ENCODE measurements at regions not wholly inside any gene's neighbourhood (a gene's known extent, or its start where the extent isn't known, plus 50 kb on each side); places are given as distances from the start of the nearest gene placed in this dataset.

- DNase-seq (ENCODE audit: low read depth in 2 of 2) = no peak
- no peak for TF ChIP-seq CTCF (IDR thresholded peaks at IDR 0.05; ENCODE audit: low read depth, low read length)
Measured at GRCh38 chr3:31305340-31305739, 227.4 kb upstream of the STT3B start.

GRCh38 chr3:31307131-31307785 lies 225.5 kb upstream of the STT3B start:
- peak; percentile 37 to 40 for DNase-seq (ENCODE audit: low read depth in 2 of 2)
- no peak for TF ChIP-seq CTCF (IDR thresholded peaks at IDR 0.05; ENCODE audit: low read depth, low read length)

More at GRCh38 chr3:31305340-31305739, 227.4 kb upstream of the STT3B start:
- H3K4me3 ChIP-seq (replicated peaks in 1 of 2; ENCODE audit: low read depth in 2 of 2, low read length in 2 of 2) = no peak overlapping the region

DNA sequence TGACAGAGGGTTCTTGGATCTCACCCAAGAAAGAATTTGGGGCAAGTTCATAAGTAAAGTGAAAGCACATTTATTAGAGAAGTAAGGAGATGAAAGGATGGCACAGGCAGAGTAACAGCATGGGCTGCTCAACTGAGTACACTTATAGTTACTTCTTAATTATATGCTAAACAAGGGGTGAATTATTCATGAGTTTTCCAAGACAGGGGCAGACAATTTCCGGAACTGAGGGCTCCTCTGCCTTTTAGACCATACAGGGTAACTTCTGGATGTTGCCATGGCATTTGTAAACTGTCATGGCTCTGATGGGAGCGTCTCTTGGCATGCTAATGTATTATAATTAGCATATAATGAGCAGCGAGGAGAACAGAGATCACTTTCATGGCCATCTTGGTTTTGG lies 221.2 kb upstream of the STT3B start:
- H3K4me3 ChIP-seq (replicated peaks in 1 of 2; ENCODE audit: low read depth in 2 of 2, low read length in 2 of 2) = no peak overlapping the region
- TF ChIP-seq CTCF (IDR thresholded peaks at IDR 0.05; ENCODE audit: low read depth, low read length) = no peak
- no peak for DNase-seq (ENCODE audit: low read depth in 2 of 2)

More at GRCh38 chr3:31307131-31307785, 225.5 kb upstream of the STT3B start:
- H3K4me3 ChIP-seq (replicated peaks in 1 of 2; ENCODE audit: low read depth in 2 of 2, low read length in 2 of 2) = no peak overlapping the region

GRCh38 chr3:31312400-31312799 lies 220.3 kb upstream of the STT3B start:
- peak; percentile 33 to 74 for DNase-seq (ENCODE audit: low read depth in 2 of 2)
- H3K4me3 ChIP-seq (replicated peaks in 1 of 2; ENCODE audit: low read depth in 2 of 2, low read length in 2 of 2) = no peak overlapping the region
- no peak for TF ChIP-seq CTCF (IDR thresholded peaks at IDR 0.05; ENCODE audit: low read depth, low read length)

DNA sequence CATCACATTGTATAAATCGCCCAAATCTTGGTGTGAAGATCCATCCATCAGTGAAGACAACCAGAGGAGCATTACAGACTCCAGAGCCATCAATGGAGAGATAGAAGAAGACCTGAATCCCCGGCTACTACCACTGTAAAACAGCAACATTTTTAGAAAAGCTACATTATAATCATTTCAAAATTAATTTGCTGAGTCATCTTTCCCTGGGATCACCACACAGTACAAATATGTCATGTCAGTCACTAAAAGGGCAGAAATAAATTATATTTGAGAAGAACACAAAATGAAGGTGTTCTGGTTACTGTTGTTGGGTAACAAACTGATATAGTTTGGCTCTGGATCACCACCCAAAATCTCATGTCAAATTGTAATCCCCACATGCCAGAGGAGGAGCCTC lies 218.5 kb upstream of the STT3B start:
- no peak overlapping the region for H3K4me3 ChIP-seq (replicated peaks in 1 of 2; ENCODE audit: low read depth in 2 of 2, low read length in 2 of 2)
- no peak for TF ChIP-seq CTCF (IDR thresholded peaks at IDR 0.05; ENCODE audit: low read depth, low read length)
- DNase-seq (ENCODE audit: low read depth in 2 of 2) = peak; percentile 7 to 13

DNA sequence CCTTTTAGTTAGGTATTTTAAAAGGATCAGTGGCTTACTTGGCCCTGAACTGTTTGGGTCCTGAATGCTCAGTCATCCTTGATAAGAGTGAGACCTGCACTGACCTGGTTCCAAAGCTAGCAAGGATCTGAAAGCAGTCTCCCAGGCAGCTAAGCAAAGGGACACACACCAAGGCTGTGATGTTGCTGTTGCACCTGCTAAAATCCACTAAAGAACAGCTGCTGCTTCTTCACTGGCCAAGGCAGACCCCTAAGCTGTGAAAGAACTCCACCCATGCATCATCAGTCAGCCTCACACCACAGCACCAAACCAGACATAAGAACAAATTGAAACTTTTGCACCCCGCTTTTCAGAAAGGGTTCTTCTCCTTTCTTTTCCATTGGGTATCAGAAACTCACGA lies 213.4 kb upstream of the STT3B start:
- H3K4me3 ChIP-seq (replicated peaks in 1 of 2; ENCODE audit: low read depth in 2 of 2, low read length in 2 of 2) = no peak overlapping the region
- no peak for TF ChIP-seq CTCF (IDR thresholded peaks at IDR 0.05; ENCODE audit: low read depth, low read length)
- no peak for DNase-seq (ENCODE audit: low read depth in 2 of 2)

DNA sequence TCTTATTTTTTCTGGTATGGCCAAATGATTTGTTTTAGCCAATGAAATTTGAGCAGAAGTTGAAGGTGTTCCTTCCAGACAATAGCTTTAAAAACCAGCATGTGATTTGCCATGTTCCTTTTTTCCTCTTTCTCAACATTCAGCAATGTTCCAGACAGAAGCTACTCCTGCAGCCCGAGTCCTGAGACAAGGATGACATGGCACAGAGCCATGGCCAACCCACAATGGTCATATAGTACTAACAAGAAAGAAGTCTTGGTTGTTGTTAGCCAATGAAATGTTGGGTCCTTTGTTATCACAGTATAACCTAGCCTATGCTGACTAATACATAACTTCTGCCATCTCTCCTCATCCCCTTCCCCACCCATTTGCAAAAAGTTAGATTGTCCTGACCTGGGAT lies 211.1 kb upstream of the STT3B start:
- no peak for TF ChIP-seq CTCF (IDR thresholded peaks at IDR 0.05; ENCODE audit: low read depth, low read length)
- H3K4me3 ChIP-seq (replicated peaks in 1 of 2; ENCODE audit: low read depth in 2 of 2, low read length in 2 of 2) = no peak overlapping the region
- DNase-seq (ENCODE audit: low read depth in 2 of 2) = no peak

Measured in cardiac fibroblast (primary cell).